GM21423 (cell line): ENCODE measurements at regions not wholly inside any gene's neighbourhood (a gene's known extent, or its start where the extent isn't known, plus 50 kb on each side); places are given as distances from the start of the nearest gene placed in this dataset.

Experiments used
- ATAC-seq: cut with Tn5 transposase; IDR thresholded peaks from one replicate; pipeline ENCODE4 v1.9.1; 2021; ENCODE audit warnings: mild to moderate bottlenecking, moderate library complexity; ENCODE audit not compliant: unreplicated experiment

DNA sequence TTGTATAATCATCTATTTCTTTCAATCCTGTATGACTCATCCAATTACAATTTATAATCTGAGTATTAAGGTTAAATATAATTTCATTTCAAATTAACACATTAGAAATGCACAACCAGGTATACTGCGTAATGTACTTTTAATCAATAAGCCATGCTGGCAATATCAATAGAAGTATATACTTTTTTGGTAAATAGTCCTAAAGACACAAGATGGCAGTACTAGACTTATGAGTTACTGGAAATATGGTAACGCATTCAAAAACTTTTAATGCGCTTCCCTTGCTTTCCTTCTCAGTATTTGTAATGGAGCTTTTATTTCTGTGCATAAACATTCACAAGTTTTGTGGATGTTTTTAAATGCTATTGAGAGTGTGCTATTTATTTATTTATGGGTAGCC, 1162.0 kb upstream of the TMPRSS15 start:
- no peak for ATAC-seq

DNA sequence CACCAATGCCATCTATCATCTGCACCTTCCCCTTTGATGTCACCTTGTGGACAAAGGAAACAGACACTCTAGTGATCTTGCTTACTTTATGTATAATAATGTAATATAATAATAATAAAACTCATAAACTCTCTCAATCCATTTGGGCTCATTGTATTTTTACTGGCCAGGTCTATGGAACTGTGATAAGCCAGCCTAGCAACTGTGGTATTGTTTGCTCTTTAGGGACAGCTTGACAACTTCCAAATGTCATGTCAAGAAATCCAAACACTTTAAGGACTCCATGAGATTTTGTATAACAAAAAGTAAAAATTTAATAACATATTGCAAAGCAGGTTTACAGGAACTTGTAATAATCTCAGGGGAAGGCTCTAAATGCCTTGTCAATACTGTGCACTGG, 1163.4 kb upstream of the TMPRSS15 start:
- no peak for ATAC-seq

DNA sequence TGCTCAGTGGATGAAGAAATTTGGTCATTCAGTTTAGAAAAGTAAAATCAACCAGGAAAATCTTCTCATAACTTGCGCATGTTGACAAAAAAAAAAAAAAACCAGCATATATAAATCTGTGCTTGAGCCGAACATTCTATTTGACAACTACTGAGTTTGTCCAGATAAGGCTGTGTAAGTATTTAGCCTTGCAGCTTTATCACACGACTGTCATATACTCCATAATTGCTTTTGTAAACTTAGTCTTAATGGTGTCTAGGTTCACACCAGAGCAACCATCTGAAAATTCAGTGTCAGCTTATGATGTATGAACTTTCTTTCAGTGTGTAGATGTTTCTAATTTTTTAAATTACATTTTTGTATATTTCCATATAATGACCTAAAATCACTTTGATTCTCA, 1173.8 kb upstream of the TMPRSS15 start:
- no peak for ATAC-seq

DNA sequence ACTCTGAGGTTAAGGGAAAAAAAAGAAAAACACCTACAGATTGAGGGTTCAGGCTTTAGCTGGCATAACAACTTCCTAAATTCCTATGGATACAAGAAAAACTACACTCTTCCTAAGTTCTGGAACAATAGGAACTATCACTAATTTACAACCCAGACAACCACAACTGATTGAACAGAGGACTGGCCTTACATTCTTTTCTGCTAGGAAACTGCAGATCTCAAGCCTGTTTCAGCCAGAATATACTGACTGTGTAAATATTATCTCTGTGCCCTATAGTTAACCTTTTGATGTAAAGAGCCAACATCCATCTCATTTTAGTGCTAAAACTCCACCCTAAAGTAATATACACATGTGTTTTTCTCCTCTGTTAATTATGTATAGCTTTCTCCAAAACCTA, 1186.5 kb upstream of the TMPRSS15 start:
- no peak for ATAC-seq

DNA sequence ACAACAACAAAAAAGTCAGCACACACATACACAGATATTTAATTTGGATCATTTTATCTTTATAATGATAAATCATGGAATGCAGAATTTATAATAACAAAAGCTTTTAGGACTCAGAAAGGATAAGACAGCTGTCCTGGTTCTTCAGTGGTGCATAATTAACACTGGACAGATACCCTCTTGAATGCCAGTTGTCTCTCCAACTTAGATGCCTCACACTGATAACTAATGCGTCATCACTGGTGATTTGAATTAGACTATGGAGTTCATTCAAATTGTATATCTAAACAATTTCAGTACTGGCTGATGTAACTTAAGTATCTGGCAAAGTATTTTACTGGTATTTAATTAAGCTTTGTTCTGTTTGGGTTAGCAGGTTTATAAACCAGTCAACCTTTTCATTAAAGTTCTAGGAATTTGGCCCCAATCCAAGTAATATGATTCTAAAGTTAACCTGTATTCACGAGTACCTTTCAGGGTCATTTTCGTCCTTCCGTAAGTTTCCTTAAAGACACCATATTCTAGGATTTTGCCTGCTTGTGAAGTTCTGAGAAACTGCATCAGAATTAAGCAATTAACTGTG, 1199.5 kb upstream of the TMPRSS15 start:
- ATAC-seq, result no peak

DNA sequence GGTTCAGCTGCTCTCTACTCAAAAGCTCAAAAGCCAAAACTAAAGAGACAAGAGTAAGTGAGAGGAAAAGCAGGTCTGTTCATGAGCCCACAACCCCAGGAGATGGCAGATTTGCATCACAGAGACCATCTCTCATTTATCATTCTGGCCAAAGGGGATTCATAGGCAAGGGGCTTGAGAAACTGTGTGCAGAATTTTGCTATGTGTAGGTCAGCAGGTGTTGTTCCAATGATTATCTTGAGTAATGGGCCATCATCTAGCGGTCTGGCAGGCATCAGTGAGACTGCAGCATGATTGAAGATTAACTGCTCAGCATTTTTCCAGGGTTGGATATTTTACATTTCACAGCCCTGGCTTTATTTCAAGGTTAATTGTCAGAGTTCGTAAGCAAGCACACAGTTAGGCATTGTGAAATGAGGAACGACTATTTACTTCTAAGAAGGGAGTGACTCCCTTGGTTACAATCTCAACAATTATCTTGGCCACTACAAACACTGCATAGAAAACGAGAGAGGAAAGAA, 1204.6 kb upstream of the TMPRSS15 start:
- no peak for ATAC-seq

DNA sequence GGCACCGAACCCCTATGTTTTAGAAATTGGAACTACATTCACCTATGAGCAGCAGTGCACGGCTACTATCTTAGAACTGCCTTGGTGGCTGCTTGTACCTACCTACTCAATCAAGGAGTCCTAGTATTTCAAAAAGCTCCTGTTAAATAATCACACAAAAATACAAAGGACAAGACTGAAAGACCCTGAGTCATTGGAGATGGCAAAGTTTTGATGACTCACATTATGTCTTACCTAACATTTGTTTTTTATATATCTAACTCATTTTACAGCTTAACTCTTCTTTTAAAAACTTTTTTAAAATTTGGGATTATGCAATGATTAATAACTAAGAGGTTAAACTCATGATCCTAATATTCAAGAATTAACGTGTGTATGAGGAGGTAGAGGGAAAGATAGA, 1206.0 kb upstream of the TMPRSS15 start:
- no peak for ATAC-seq

DNA sequence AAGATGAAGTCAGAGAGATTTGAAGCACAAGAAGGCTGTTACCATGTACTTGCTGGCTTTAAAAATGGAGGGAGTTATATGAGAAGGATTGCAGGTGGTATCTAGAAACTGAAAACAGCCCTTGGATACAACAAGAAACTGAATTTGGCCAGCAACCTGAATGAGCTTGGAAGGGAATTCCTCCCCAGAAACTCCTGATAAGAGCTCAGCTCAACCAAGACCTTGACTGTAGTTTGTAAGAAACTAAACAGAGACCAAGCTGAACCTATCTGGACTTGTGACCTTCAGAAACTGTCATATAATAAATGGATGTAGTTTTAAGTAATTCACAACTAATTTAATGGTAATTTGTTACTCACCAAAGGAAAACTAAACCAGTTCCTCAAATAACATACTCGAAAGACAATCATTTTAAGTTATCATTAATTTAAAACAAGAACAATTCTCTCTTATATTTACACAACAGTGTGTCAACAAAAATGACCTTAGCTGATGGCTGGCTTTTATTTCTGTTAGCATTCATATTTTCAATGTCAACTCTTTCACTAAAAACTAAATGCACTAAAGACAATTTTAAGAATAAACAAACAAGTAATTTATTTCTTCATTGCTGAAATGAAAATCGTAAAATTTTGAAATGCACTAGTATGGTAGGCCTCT, 1218.4 kb upstream of the TMPRSS15 start:
- ATAC-seq, result no peak

DNA sequence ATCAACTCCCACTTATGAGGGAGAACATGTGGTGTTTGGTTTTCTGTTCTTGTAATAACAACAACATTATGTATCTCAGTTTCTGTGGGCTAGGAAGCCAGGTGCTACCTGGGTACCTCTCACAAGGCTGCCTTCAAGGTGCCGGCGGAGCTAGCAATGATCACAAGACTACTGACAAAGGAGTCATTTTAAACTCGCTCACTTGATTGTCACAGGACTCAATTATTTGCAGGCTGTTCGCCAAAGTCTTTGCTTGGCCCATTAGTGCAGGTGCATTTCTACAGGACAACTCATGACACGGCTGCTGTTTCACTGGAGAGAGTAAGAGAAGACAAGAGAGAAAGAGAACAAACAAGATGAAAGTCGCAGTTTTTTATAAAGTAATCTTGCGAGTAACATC, 1237.4 kb upstream of the TMPRSS15 start:
- no peak for ATAC-seq

DNA sequence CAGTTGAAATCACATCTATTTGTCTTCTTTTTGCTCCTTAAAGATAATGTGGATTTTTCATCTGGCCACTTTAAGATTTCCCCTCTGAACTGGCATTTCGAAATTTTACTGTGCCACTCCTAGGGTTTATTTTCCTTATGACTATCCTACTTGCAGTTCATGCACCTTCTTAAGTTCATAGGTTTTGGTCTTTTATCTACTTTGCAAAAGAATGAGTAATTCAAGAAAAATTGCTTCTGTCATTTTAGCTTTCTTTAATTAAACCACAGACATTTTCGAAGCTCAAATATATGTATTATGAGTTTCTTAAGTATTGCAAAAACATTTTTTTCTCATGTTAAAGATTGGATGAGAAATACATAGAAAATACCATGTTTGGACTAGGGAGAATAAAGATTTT, 1244.8 kb upstream of the TMPRSS15 start:
- ATAC-seq, result no peak

DNA sequence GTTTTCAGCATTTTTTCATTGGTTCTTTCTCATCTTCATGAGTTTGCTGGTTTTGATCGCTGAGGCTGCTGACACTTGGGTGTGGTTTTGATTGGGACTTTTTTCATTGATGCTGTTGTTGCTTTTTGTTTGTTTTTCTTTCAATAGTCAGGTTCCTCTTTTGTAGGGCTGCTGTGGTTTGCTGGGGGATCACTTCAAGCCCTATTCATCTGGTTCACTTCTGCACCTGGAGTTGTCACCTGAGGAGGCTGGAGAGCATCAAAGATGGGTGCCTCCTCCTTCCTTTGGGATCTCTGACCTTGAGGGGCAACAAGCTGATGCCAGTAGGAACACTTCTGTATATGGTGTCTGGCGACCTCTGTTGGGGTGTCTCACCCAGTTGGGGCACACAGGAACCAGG, 1279.9 kb upstream of the TMPRSS15 start:
- no peak for ATAC-seq

DNA sequence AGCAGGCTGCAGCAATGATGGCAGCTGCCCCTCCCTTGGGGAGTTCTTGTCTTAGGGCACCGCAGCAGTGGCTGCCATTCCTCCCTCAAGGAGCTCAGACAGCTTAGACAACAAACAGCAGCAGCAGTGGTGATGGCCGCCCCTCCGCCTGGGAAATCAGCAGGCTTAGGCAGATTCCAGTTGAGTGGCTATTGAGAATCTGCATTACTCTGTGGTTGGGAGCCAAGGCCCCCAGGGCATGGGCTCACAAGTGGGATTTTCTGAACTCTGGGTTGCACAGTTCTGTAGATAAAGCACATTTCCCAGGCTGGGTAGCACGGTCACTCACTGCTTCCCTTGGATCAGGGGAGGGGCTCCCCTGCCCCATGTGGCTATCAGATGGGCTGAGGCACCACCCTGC, 1280.7 kb upstream of the TMPRSS15 start:
- ATAC-seq, result no peak

DNA sequence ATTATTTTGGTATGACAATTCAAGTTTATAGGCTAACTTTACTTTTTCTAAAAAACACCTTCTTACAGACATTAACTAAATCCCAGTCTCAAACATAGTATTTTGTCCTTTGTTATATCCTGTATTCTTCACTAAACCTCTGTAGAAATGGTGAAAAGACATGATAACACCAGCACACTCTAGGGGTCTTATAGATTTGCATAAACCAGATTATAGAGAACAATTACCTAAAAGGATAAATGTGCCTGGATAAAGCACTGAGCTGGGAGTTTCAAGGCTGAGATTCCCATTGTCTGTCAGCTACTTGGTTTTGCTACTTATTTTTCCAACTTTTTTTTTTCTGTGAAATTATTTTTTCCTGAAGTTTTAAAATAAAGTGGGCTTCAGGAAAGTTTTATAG, 1288.6 kb upstream of the TMPRSS15 start:
- ATAC-seq, result no peak

DNA sequence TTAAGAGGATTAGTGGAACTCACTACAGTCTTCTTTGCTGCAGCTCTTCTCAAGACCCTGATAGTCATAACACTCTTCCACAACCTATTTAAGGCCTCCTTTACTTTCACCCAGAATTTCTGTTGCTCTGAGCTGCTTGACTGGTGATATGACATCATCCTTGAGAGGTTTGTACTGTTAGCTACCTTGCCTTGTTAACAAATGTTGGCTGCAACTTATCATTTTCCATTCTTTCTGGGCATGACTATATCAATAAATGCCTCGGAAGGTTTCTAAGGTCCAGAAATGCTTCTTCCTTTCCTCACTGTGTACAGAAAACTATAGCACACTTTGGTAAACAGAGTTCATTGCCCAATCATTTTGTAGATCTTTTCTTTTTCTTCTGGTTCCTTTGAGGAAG, 1292.2 kb upstream of the TMPRSS15 start:
- ATAC-seq, result no peak

DNA sequence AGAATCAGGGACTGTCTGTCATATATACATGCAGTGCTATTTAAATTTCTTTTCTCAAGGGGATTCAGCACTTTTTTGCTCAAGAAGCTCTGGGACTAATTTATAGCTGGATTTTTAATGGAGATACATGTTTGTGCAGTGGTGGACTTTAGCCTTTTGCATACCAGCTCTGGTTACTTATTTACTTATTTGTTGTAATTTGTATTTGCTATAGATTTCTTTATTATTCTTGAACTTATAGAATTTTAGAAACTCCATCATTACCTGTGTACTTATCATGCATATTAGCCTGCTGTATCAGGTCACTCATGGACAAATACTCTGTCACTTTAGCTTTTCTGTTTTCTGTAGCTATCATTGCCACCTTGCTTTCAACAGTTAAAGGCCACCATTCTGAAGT, 1296.9 kb upstream of the TMPRSS15 start:
- ATAC-seq, result no peak

DNA sequence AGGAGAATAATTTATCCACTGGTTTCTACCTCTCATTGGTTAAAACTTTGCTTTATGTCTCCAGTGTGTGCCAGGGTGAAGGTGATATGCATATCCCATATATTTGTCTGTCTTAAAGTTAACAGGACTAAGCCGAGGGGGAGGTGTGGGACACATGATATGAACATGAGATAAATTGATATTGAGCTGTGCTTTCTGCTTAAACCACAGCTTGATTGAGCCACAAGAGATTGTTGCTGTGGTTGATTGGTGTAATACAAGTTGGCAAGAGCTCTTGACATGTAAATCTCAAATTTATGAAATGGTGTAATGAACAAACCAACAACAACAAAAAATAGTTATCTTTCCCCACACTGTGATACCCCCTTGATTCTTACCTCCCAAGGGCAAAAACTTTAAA, 1295.5 kb upstream of the NCAM2 start:
- no peak for ATAC-seq

DNA sequence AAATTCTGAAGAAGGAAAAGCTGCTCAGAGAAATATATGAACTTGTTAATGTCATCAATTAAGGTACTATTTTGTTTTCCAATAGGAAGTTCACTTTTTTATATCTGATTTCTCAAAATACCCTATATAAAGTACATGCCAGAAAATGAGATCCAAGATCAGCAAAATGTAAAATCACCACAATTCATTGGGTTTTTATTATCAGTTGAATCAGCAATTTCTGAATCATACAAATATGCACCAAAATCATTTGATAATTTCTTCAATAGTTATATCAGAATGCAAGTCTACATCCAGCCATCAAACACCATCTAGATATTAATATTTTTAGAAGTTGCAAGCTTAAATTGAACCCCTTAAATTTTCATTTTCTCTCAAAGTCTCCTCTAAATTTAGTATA, 1293.4 kb upstream of the NCAM2 start:
- ATAC-seq, result no peak

DNA sequence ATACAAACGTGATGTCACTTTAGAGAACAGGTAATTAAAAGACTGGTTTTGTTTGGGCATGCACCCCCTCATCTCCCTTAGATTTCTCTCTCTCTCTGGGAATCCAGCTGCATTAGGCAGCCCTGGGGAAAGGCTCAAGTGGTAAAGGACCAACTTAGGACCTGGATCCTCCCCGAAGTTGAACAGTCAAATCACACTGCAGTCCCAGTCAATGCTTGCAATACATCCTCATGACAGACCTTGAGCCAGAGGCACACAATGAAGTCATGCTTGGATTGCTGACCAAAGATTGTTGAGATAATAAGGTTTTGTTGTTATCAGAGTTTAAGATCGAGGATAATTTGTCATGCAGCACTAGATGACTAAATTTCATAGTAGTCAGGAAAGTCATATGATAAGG, 1285.8 kb upstream of the NCAM2 start:
- ATAC-seq, result no peak

DNA sequence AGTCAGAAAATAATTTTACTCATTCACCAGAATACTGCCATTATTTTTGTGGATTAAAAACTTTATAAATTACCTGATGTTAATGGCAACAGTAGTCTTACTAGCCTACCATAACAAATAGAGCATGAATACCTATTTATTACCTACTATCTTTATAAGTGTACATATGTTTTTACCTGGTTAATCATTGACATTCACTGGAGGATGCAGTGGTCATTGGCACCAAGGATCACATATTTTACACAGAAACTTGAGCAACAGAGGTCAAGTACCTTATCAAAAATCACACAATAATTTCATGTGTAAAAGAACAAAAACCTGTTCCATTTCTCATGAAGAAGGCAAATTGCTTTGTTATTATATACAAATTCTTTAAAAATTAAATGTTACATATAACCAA, 1284.9 kb upstream of the NCAM2 start:
- ATAC-seq, result no peak

DNA sequence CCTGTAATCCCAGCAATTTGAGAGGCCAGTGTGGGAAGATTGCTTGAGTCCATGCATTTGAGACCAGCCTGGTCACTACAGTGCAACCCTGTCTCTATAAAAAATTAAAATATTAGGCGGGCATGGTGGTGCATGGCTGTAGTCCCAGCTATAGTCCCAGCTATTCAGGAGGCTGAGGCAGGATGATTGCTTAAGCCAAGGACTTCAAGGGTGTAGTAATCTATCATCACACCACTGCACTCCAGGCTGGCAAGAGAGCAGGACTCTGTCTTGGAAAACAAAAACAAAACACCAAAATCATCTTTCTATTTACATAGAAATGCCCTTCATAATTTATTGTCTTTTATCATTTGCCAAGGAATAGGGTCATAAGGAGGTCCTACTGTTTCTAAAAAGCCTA, 1274.1 kb upstream of the NCAM2 start:
- no peak for ATAC-seq

DNA sequence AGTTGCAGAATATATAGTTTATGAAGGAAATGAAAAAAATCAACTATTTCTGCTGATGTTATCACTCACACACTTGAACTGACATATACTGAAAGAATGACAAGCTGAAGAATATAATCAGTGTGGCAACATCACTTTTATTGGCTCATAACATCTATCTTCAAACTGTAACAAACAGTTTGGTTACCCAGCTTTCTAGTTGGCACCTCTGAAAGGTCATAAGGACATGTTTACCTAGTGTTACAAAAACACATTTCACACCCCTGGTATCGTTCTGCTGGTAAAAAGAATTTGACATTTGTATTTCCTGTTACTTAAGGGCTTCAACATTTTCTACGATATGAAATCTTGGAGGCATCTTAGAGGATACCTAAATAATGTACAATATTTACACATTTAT, 1267.0 kb upstream of the NCAM2 start:
- ATAC-seq, result no peak

DNA sequence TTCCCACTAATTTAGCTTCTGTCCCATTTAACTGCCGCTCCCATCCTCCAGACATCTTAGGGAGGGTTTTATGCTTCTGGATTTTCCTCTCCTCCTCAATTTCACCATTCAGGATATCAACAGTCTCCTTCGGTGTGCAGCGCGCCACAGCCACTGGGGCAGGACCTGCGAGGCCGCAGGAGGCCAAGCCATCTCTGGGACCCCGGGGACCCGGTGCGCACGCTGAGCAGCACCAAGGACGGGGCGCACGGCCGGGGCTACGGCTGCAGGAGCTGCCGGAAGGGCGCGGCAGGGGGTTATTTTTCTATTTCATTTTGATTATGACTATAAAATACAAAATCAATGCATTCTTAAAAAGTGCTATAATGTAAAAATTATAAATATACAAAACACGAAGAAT, 1238.4 kb upstream of the NCAM2 start:
- no peak for ATAC-seq

DNA sequence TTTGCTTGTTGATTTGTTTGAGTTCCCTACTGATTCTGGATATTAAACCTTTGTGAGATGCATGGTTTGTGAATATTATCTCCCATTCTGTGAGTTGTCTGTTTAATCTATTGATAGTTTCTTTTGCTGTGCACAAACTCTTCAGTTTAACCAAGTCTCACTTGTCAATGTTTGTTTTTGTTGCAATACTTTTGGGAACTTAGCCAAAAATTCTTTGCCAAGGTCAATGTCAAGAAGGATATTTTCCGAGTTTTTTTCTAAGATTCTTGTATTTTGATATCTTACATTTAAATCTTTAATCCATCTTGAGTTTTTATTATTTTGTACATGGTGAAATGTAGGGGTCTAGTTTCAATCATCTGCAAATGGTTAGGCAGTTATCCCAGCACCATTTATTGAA, 1230.7 kb upstream of the NCAM2 start:
- ATAC-seq, result no peak
